Right atrium auricular region (tissue), 2 donors: ENCODE measurements at regions not wholly inside any gene's neighbourhood (a gene's known extent, or its start where the extent isn't known, plus 50 kb on each side); places are given as distances from the start of the nearest gene placed in this dataset.
"Not testable (repeated sequence)": the region's sequence is repeated elsewhere in the genome, so short reads cannot be mapped to it uniquely, and the experiment has no call there.

ENCODE experiments used
- DNase-seq: peaks from one replicate; pipeline ENCODE4 v3.0.0-alpha.2; 2019; ENCODE audit warnings: low spot score
- H3K27ac ChIP-seq, 2 donors: fragments of 200-600 bp; sonication (generic); 1 replicate in 1 of 2; 2 replicates in 1 of 2; pipeline ENCODE4 v1.5.1; 2016 to 2019
- H3K27me3 ChIP-seq, 2 donors: fragments of 200-600 bp; sonication (generic); one replicate each; pipeline versions ENCODE4 v1.5.1 to v1.6.0; 2017 to 2019
- H3K36me3 ChIP-seq: fragments of 200-600 bp; sonication (generic); one replicate; pipeline ENCODE4 v1.5.1; 2016
- H3K4me1 ChIP-seq, 2 donors: fragments of 200-600 bp; sonication (generic); one replicate each; pipeline versions ENCODE4 v1.5.1 to v1.6.0; 2017 to 2019
- H3K4me3 ChIP-seq, 2 donors: fragments of 200-600 bp; sonication (generic); 1 replicate in 1 of 2; 2 replicates in 1 of 2; pipeline ENCODE4 v1.5.1; 2017 to 2019; ENCODE audit warnings: mild to moderate bottlenecking in 1 of 2, moderate library complexity in 1 of 2
- H3K9me3 ChIP-seq, 2 donors: fragments of 200-600 bp; sonication (generic); one replicate each; pipeline ENCODE4 v1.5.1; 2019
- TF ChIP-seq, protein P1 (sequence below), 2 donors: fragments of 200-600 bp; sonication (generic); IDR thresholded peaks; one replicate each; pipeline ENCODE4 v1.5.1; 2019; ENCODE audit warnings: antibody characterized with exemption in 2 of 2

DNA sequence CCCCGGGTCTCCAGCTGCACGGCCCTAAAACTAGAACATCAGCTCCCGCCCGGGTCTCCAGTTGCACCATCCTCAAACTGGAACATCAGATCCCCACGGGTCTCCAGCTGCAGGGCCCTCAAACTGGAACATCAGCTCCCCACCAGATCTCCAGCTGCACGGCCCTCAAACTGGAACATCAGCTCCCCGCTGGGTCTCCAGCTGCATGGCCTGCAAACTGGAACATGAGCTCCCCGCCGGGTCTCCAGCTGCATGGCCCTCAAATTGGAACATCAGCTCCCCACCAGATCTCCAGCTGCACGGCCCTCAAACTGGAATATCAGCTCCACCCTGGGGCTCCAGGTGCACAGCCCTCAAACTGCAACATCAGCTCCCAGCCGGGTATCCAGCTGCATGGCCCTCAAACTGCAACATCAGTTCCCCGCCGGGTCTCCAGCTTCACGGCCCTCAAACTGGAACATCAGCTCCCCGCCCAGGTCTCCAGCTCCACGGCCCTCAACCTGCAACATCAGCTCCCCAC lies 93.5 kb upstream of the LPCAT1 start:
- H3K36me3 ChIP-seq, H3K27ac ChIP-seq, H3K4me3 ChIP-seq, H3K4me1 ChIP-seq, H3K9me3 ChIP-seq, H3K27me3 ChIP-seq, DNase-seq: not testable (repeated sequence)

- DNase-seq, H3K27ac ChIP-seq, H3K4me3 ChIP-seq, H3K9me3 ChIP-seq, H3K36me3 ChIP-seq, H3K27me3 ChIP-seq, H3K4me1 ChIP-seq: not testable (repeated sequence)
These were observed 89.8 kb upstream of the LPCAT1 start for GRCh38 chr5:1613515-1613914.

GRCh38 chr5:1610526-1610925 lies 86.8 kb upstream of the LPCAT1 start:
- not testable (repeated sequence) for H3K4me3 ChIP-seq, H3K36me3 ChIP-seq, H3K4me1 ChIP-seq, H3K9me3 ChIP-seq, DNase-seq, H3K27me3 ChIP-seq, H3K27ac ChIP-seq

GRCh38 chr5:1609111-1609510 lies 85.4 kb upstream of the LPCAT1 start:
- H3K36me3 ChIP-seq, H3K27ac ChIP-seq, H3K4me3 ChIP-seq, H3K4me1 ChIP-seq, H3K27me3 ChIP-seq, DNase-seq, H3K9me3 ChIP-seq: not testable (repeated sequence)

DNA sequence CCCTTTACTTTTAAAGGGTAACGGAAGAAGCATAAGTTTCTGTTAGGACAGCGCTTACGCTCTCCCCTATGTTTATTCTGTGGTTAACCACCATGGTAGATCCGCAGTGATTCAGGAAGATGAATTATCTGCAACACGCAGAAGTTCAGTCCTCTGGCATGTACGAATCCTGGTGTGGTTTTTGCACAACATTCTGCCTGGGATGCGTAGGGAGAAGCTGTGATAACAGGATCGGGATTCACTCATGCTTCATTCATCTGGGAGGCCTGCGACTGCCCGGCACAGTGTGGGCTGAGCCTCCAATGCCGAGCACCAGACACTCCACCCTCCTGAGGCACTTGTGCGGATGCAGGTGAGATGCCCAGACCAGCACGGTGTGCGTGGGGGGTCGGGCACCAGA lies 84.6 kb upstream of the LPCAT1 start:
- not testable (repeated sequence) for H3K27ac ChIP-seq, H3K36me3 ChIP-seq, H3K9me3 ChIP-seq, H3K4me1 ChIP-seq, H3K4me3 ChIP-seq, DNase-seq, H3K27me3 ChIP-seq

DNA sequence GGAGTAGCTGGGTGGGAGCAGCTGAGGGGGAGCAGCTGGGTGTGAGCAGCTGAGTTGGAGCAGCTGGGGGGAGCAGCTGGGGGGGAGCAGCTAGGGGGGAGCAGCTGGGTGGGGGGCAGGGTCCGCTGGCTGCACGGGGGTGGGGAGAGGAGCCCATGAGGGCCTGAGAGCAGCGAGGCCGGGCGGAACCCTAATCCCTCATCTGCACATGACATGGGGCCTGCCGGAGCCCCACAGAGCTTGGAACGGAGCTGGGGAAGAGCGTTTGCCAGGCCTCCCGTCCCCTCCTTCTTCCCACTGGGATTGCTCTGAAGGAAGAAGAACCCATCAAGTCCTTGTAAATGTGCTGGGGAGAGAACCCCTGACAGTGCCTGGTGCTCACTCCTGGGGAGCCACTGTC lies 83.2 kb upstream of the LPCAT1 start:
- H3K27me3 ChIP-seq, DNase-seq, H3K4me3 ChIP-seq, H3K4me1 ChIP-seq, H3K27ac ChIP-seq, H3K9me3 ChIP-seq, H3K36me3 ChIP-seq: not testable (repeated sequence)

DNA sequence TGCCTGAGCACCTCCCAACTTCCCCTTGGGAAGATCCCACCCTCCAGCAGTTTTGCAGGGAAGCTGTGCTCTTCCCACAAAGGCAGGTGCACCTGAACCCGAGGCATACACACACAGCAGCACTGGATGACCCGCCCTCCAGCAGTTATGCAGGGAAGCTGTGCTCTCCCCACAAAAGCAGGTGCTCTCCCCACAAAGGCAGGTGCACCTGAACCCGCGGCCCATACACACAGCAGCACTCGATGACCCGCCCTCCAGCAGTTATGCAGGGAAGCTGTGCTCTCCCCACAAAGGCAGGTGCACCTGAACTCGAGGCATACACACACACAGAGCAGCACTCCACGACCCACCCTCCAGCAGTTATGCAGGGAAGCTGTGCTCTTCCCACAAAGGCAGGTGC lies 80.2 kb upstream of the LPCAT1 start:
- H3K27me3 ChIP-seq, DNase-seq, H3K4me3 ChIP-seq, H3K9me3 ChIP-seq, H3K36me3 ChIP-seq, H3K4me1 ChIP-seq, H3K27ac ChIP-seq: not testable (repeated sequence)

DNA sequence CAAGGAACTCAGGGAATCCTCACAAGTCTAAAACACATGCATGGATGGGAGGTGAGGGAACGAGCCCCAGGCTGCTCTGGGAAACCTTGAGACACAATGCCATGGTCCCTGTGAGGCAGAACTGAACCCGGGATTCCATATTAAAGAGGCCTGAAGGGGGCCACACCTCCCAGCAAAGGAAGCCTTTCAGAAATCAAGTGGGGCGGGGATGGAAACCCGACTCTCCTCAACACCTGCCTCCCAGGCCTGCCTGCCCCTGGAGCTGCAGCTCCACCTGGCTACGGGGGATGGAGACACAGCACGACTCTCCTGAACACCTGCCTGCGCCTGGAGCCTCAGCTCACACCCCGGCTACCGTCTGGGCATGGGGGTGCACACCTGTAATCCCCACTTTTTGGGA lies 77.8 kb upstream of the LPCAT1 start:
- H3K27ac ChIP-seq, H3K4me3 ChIP-seq, H3K27me3 ChIP-seq, H3K4me1 ChIP-seq, H3K9me3 ChIP-seq, DNase-seq, H3K36me3 ChIP-seq: not testable (repeated sequence)

DNA sequence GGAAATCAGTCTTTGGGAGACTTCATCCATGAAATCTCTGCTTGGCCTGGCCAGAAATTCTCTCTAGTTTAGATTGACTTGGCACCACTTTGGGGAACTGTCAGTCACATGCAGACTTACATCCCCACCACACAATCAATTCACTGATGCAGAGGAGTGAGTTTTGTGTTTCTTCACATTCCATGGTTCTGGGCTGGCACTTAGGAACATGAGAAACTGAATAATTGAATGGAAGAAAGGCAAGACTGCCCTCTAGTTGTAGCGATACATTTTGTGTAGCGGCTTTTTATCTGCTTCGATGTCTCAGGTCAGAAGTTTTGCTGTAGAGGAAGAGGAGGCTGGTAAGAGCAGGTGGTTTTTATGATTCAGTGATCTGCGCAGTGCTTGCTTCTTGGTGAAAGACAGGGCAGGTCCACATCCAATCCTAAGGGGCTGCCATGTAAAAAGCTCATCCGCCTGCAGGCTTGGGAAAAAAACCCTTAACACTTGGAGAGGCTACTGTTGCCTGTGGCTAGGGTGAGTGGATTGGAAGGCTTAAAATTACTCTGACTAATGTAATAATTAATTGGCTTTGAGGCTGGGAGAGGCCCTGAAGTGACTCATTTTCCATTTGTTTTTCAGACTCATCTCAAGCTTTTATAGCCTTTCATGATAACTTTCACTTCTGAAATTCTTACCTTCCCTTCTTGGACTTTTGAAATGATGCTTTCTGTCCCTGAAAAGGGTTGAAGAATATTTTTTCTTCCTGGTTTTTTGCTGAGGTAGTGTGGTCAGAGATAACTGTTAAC lies 75.4 kb upstream of the LPCAT1 start:
- H3K36me3 ChIP-seq, H3K4me3 ChIP-seq, H3K9me3 ChIP-seq, DNase-seq, H3K27me3 ChIP-seq, H3K4me1 ChIP-seq, H3K27ac ChIP-seq: not testable (repeated sequence)
- TF ChIP-seq, protein P1, sequence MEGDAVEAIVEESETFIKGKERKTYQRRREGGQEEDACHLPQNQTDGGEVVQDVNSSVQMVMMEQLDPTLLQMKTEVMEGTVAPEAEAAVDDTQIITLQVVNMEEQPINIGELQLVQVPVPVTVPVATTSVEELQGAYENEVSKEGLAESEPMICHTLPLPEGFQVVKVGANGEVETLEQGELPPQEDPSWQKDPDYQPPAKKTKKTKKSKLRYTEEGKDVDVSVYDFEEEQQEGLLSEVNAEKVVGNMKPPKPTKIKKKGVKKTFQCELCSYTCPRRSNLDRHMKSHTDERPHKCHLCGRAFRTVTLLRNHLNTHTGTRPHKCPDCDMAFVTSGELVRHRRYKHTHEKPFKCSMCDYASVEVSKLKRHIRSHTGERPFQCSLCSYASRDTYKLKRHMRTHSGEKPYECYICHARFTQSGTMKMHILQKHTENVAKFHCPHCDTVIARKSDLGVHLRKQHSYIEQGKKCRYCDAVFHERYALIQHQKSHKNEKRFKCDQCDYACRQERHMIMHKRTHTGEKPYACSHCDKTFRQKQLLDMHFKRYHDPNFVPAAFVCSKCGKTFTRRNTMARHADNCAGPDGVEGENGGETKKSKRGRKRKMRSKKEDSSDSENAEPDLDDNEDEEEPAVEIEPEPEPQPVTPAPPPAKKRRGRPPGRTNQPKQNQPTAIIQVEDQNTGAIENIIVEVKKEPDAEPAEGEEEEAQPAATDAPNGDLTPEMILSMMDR (IDR thresholded peaks at IDR 0.05): peak in 1 of 2 donors; percentile 28

GRCh38 chr5:1597093-1597473 lies 73.3 kb upstream of the LPCAT1 start:
- H3K36me3 ChIP-seq, H3K4me3 ChIP-seq, H3K27me3 ChIP-seq, DNase-seq, H3K4me1 ChIP-seq, H3K9me3 ChIP-seq, H3K27ac ChIP-seq: not testable (repeated sequence)

- H3K9me3 ChIP-seq, H3K4me1 ChIP-seq, H3K27me3 ChIP-seq, H3K4me3 ChIP-seq, H3K36me3 ChIP-seq, DNase-seq, H3K27ac ChIP-seq: not testable (repeated sequence)
These were observed 72.8 kb upstream of the LPCAT1 start for GRCh38 chr5:1596462-1597092.
